ENCODE measurements at regions not wholly inside any gene's neighbourhood (a gene's known extent, or its start where the extent isn't known, plus 50 kb on each side); places are given as distances from the start of the nearest gene placed in this dataset.

GRCh38 chr6:95815389-95816056 lies 200.3 kb upstream of the FUT9 start:
- FAIRE-seq, result no peak
- Histone ChIP-seq H3K79me2 (ENCODE audit: insufficient read depth, low read length) (no peaks in the 10 kb centered on the region), H3K4me2 (ENCODE audit: low read length) (no peak overlapping the region), H3K9me3 (ENCODE audit: insufficient read depth, low read depth, low read length) (no peaks in the 10 kb centered on the region), H4K20me1 (ENCODE audit: insufficient read depth, low read length) (no peaks in the 10 kb centered on the region), H3K27ac (ENCODE audit: low read depth, low read length) (no peak overlapping the region), H3K27me3 (ENCODE audit: insufficient read depth, low read length) (no peaks in the 10 kb centered on the region), H3K4me1 (ENCODE audit: insufficient read depth, low read length) (no peaks in the 10 kb centered on the region), H3K9ac (ENCODE audit: low read length) (no peak overlapping the region), H3K4me3 (ENCODE audit: insufficient read depth, low read depth, low read length) (no peak overlapping the region), H3K36me3 (ENCODE audit: insufficient read depth, low read length) (no peaks in the 10 kb centered on the region), H2AFZ (ENCODE audit: low read depth, low read length) (no peak overlapping the region)
- TF ChIP-seq EZH2 (IDR thresholded peaks at IDR 0.05; ENCODE audit: insufficient read depth, low read length), result no peak
- TF ChIP-seq, protein P1, sequence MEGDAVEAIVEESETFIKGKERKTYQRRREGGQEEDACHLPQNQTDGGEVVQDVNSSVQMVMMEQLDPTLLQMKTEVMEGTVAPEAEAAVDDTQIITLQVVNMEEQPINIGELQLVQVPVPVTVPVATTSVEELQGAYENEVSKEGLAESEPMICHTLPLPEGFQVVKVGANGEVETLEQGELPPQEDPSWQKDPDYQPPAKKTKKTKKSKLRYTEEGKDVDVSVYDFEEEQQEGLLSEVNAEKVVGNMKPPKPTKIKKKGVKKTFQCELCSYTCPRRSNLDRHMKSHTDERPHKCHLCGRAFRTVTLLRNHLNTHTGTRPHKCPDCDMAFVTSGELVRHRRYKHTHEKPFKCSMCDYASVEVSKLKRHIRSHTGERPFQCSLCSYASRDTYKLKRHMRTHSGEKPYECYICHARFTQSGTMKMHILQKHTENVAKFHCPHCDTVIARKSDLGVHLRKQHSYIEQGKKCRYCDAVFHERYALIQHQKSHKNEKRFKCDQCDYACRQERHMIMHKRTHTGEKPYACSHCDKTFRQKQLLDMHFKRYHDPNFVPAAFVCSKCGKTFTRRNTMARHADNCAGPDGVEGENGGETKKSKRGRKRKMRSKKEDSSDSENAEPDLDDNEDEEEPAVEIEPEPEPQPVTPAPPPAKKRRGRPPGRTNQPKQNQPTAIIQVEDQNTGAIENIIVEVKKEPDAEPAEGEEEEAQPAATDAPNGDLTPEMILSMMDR (IDR thresholded peaks at IDR 0.05; ENCODE audit: insufficient read depth, low read depth, low read length), result no peak
- Mint-ChIP-seq H3K9me3 (ENCODE audit: unreplicated experiment) (no peaks in the 10 kb centered on the region), H3K4me3 (ENCODE audit: unreplicated experiment) (no peak overlapping the region), H3K4me1 (ENCODE audit: low read depth, unreplicated experiment) (no peaks in the 10 kb centered on the region), H3K36me3 (ENCODE audit: low read depth, unreplicated experiment) (no peaks in the 10 kb centered on the region), H3K27me3 (ENCODE audit: low read depth, unreplicated experiment) (no peaks in the 10 kb centered on the region), H3K27ac (ENCODE audit: unreplicated experiment) (no peak overlapping the region)
- DNase-seq (ENCODE audit: low read depth), result no peak

- no peak for DNase-seq (ENCODE audit: low read depth)
- no peaks in the 10 kb centered on the region for H3K4me1 Mint-ChIP-seq (ENCODE audit: low read depth, unreplicated experiment)
These were observed 196.3 kb upstream of the FUT9 start for GRCh38 chr6:95819461-95819860.

GRCh38 chr6:95819939-95820338 lies 195.8 kb upstream of the FUT9 start:
- no peaks in the 10 kb centered on the region for H3K36me3 Mint-ChIP-seq (ENCODE audit: low read depth, unreplicated experiment)
- H3K27ac Mint-ChIP-seq (ENCODE audit: unreplicated experiment), result no peak overlapping the region
- Histone ChIP-seq H3K36me3 (ENCODE audit: insufficient read depth, low read length) (no peaks in the 10 kb centered on the region), H3K4me2 (ENCODE audit: low read length) (no peak overlapping the region), H3K4me3 (ENCODE audit: insufficient read depth, low read depth, low read length) (no peak overlapping the region), H3K4me1 (ENCODE audit: insufficient read depth, low read length) (no peaks in the 10 kb centered on the region), H3K79me2 (ENCODE audit: insufficient read depth, low read length) (no peaks in the 10 kb centered on the region), H3K9ac (ENCODE audit: low read length) (no peak overlapping the region), H3K27me3 (ENCODE audit: insufficient read depth, low read length) (no peaks in the 10 kb centered on the region), H4K20me1 (ENCODE audit: insufficient read depth, low read length) (no peaks in the 10 kb centered on the region), H3K27ac (ENCODE audit: low read depth, low read length) (no peak overlapping the region), H2AFZ (ENCODE audit: low read depth, low read length) (no peak overlapping the region), H3K9me3 (ENCODE audit: insufficient read depth, low read depth, low read length) (no peaks in the 10 kb centered on the region)
- DNase-seq (ENCODE audit: low read depth), result no peak
- no peaks in the 10 kb centered on the region for H3K4me1 Mint-ChIP-seq (ENCODE audit: low read depth, unreplicated experiment)
- peaks cover 3% of the 10 kb centered on the region for H3K9me3 Mint-ChIP-seq (ENCODE audit: unreplicated experiment)
- H3K27me3 Mint-ChIP-seq (ENCODE audit: low read depth, unreplicated experiment), result no peaks in the 10 kb centered on the region
- no peak overlapping the region for H3K4me3 Mint-ChIP-seq (ENCODE audit: unreplicated experiment)
- no peak for FAIRE-seq
- no peak for TF ChIP-seq EZH2 (IDR thresholded peaks at IDR 0.05; ENCODE audit: insufficient read depth, low read length)
- TF ChIP-seq, protein P1 (IDR thresholded peaks at IDR 0.05; ENCODE audit: insufficient read depth, low read depth, low read length), result no peak

More at GRCh38 chr6:95819461-95819860, 196.3 kb upstream of the FUT9 start:
- Histone ChIP-seq H3K4me3 (ENCODE audit: insufficient read depth, low read depth, low read length) (no peak overlapping the region), H3K36me3 (ENCODE audit: insufficient read depth, low read length) (no peaks in the 10 kb centered on the region), H3K9ac (ENCODE audit: low read length) (no peak overlapping the region), H3K27ac (ENCODE audit: low read depth, low read length) (no peak overlapping the region), H3K4me1 (ENCODE audit: insufficient read depth, low read length) (no peaks in the 10 kb centered on the region), H3K27me3 (ENCODE audit: insufficient read depth, low read length) (no peaks in the 10 kb centered on the region), H3K9me3 (ENCODE audit: insufficient read depth, low read depth, low read length) (no peaks in the 10 kb centered on the region), H2AFZ (ENCODE audit: low read depth, low read length) (no peak overlapping the region), H3K4me2 (ENCODE audit: low read length) (no peak overlapping the region), H3K79me2 (ENCODE audit: insufficient read depth, low read length) (no peaks in the 10 kb centered on the region), H4K20me1 (ENCODE audit: insufficient read depth, low read length) (no peaks in the 10 kb centered on the region)
- Mint-ChIP-seq H3K9me3 (ENCODE audit: unreplicated experiment) (no peaks in the 10 kb centered on the region), H3K27ac (ENCODE audit: unreplicated experiment) (no peak overlapping the region), H3K36me3 (ENCODE audit: low read depth, unreplicated experiment) (no peaks in the 10 kb centered on the region), H3K27me3 (ENCODE audit: low read depth, unreplicated experiment) (no peaks in the 10 kb centered on the region), H3K4me3 (ENCODE audit: unreplicated experiment) (no peak overlapping the region)
- TF ChIP-seq EZH2 (IDR thresholded peaks at IDR 0.05; ENCODE audit: insufficient read depth, low read length), result no peak
- TF ChIP-seq, protein P1 (IDR thresholded peaks at IDR 0.05; ENCODE audit: insufficient read depth, low read depth, low read length), result no peak
- no peak for FAIRE-seq

Measured in astrocyte (in vitro differentiated cells and primary cell).